ENCODE measurements at regions not wholly inside any gene's neighbourhood (a gene's known extent, or its start where the extent isn't known, plus 50 kb on each side); places are given as distances from the start of the nearest gene placed in this dataset.
A peak's percentile ranks its signal among the peaks of the same experiment; 100 is the strongest.

DNA sequence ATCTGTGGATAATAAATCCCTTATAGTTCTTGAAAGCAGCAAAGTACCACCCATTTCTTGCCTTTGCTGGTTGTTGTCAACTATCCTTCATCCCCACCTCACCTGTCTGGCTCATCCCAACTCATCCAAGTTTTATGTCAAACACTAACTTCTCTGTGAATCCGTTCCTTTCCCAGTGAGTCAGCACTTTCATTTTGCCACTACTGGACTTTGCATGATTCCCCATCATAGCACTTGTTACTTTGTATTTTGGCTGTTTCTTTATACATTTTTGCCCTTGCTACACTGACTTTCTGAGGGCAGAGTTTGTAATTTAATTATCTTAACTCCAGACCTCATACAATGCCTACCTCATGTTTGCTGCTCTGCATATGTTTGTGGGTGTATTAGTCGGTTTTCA is 90.8 kb upstream of the RORA start:
- no CpG with 5 or more reads among the region's 2 CpGs for WGBS (ENCODE audit: extremely low coverage, insufficient coverage, insufficient read length)
- Histone ChIP-seq H4K91ac (ENCODE audit: low read depth, low read length) (no peak overlapping the region), H3K27me3 (ENCODE audit: insufficient read depth, low read length) (no peaks in the 10 kb centered on the region), H4K12ac (ENCODE audit: low read depth, low read length) (no peak overlapping the region), H3K4me1 (ENCODE audit: control insufficient read depth in 1 of 2, insufficient read depth in 2 of 2, low read length in 2 of 2) (no peaks in the 10 kb centered on the region), H2BK120ac (ENCODE audit: insufficient read depth, low read length, poor library complexity) (no peak overlapping the region), H3K9me3 (ENCODE audit: insufficient read depth, low read depth, low read length) (no peaks in the 10 kb centered on the region), H2AFZ (ENCODE audit: insufficient read depth, low read length, poor library complexity) (no peak overlapping the region), H4K8ac (ENCODE audit: low read depth, low read length) (no peak overlapping the region), H3K4ac (ENCODE audit: low read depth, low read length) (no peak overlapping the region), H3K36me3 (ENCODE audit: control insufficient read depth in 1 of 2, insufficient read depth in 2 of 2, low read length in 2 of 2) (no peaks in the 10 kb centered on the region), H3K23ac (ENCODE audit: low read length) (no peak overlapping the region), H3K14ac (ENCODE audit: low read length) (no peak overlapping the region), H3K9ac (ENCODE audit: low read length) (no peak overlapping the region), H3K18ac (ENCODE audit: low read length) (no peak overlapping the region), H2BK5ac (ENCODE audit: low read depth, low read length, poor library complexity) (no peak overlapping the region), H2AK5ac (ENCODE audit: low read length) (no peak overlapping the region), H3K27ac (ENCODE audit: low read depth, low read length) (no peak overlapping the region), H3K4me3 (ENCODE audit: low read depth, low read length) (no peak overlapping the region), H2BK12ac (ENCODE audit: low read length) (no peak overlapping the region), H3K79me2 (ENCODE audit: control insufficient read depth, insufficient read depth, low read length, poor library complexity) (no peaks in the 10 kb centered on the region), H3K4me2 (ENCODE audit: low read length) (no peak overlapping the region), H3K79me1 (ENCODE audit: low read length) (no peaks in the 10 kb centered on the region)
- DNase-seq: no peak

DNA sequence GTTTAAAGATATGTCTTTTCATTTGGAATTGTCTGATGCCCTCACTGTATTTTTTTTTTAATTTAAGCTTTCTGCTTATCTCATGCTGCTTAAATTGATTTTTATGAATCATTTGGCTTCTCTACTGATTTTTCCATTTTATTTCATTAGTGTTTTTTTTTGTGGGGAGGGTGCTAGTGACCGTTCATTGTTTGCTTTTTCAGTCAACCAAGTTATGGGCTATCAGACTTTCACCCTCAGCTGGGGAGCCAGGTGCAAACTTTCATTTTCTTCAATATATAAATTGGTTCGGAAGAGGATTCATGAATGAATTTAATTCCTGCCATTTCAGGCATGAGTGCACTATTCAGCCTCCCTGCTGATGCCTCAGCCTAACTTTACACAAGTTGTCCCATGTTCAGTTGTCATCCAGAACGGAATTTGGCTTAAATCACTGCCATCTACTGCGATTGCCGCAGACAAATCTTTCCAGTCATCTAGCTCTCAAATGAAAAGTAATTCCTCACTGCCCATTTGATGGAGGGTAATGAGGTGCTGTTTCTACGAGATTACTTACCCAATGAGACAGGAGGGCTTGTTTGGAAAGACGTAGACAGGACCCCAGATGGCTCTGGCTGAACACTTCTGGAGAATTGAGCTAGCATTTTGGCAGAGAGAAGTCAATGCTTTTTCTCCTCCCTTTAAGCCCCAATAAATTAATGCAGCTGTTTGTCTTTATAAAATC is 89.9 kb upstream of the RORA start:
- Histone ChIP-seq H2BK120ac (ENCODE audit: insufficient read depth, low read length, poor library complexity) (no peak overlapping the region), H4K8ac (ENCODE audit: low read depth, low read length) (no peak overlapping the region), H3K14ac (ENCODE audit: low read length) (no peak overlapping the region), H3K4me1 (ENCODE audit: control insufficient read depth in 1 of 2, insufficient read depth in 2 of 2, low read length in 2 of 2) (no peaks in the 10 kb centered on the region), H3K27me3 (ENCODE audit: insufficient read depth, low read length) (no peaks in the 10 kb centered on the region), H3K79me2 (ENCODE audit: control insufficient read depth, insufficient read depth, low read length, poor library complexity) (no peaks in the 10 kb centered on the region), H3K36me3 (ENCODE audit: control insufficient read depth in 1 of 2, insufficient read depth in 2 of 2, low read length in 2 of 2) (no peaks in the 10 kb centered on the region), H4K12ac (ENCODE audit: low read depth, low read length) (no peak overlapping the region), H2AK5ac (ENCODE audit: low read length) (no peak overlapping the region), H3K9ac (ENCODE audit: low read length) (no peak overlapping the region), H3K4me2 (ENCODE audit: low read length) (no peak overlapping the region), H3K4ac (ENCODE audit: low read depth, low read length) (no peak overlapping the region), H3K18ac (ENCODE audit: low read length) (no peak overlapping the region), H2BK5ac (ENCODE audit: low read depth, low read length, poor library complexity) (no peak overlapping the region), H3K9me3 (ENCODE audit: insufficient read depth, low read depth, low read length) (no peaks in the 10 kb centered on the region), H2AFZ (ENCODE audit: insufficient read depth, low read length, poor library complexity) (no peak overlapping the region), H3K4me3 (ENCODE audit: low read depth, low read length) (no peak overlapping the region), H3K27ac (ENCODE audit: low read depth, low read length) (no peak overlapping the region), H3K23ac (ENCODE audit: low read length) (no peak overlapping the region), H3K79me1 (ENCODE audit: low read length) (no peaks in the 10 kb centered on the region), H4K91ac (ENCODE audit: low read depth, low read length) (no peak overlapping the region), H2BK12ac (ENCODE audit: low read length) (no peak overlapping the region)
- no CpG with 5 or more reads among the region's 7 CpGs for WGBS (ENCODE audit: extremely low coverage, insufficient coverage, insufficient read length)
- DNase-seq: no peak

DNA sequence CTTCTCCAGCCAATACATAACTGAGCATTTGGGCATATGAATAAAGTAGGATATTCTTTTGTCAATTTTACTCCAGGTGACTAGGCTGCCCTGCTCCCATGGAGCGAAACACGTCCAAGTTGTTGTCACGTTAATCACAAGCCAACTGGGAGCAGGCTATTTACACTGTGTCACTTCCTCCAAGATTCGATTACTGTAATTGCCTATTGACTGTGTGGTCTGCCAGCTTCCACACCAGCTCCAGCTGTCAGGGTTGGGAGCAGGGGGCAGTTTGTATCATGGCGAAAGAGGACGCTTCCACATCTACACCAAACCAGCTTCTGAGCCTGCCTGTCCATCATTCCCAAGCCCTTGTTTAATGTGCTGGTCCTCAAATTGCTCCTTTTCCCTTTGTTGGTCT is 89.2 kb upstream of the RORA start:
- Histone ChIP-seq H3K4me1 (ENCODE audit: control insufficient read depth in 1 of 2, insufficient read depth in 2 of 2, low read length in 2 of 2) (no peaks in the 10 kb centered on the region), H3K4me2 (ENCODE audit: low read length) (no peak overlapping the region), H3K4ac (ENCODE audit: low read depth, low read length) (no peak overlapping the region), H3K79me2 (ENCODE audit: control insufficient read depth, insufficient read depth, low read length, poor library complexity) (no peaks in the 10 kb centered on the region), H3K27ac (ENCODE audit: low read depth, low read length) (no peak overlapping the region), H3K36me3 (ENCODE audit: control insufficient read depth in 1 of 2, insufficient read depth in 2 of 2, low read length in 2 of 2) (no peaks in the 10 kb centered on the region), H3K27me3 (ENCODE audit: insufficient read depth, low read length) (no peaks in the 10 kb centered on the region), H2BK5ac (ENCODE audit: low read depth, low read length, poor library complexity) (no peak overlapping the region), H3K4me3 (ENCODE audit: low read depth, low read length) (no peak overlapping the region), H3K23ac (ENCODE audit: low read length) (no peak overlapping the region), H4K91ac (ENCODE audit: low read depth, low read length) (no peak overlapping the region), H2AK5ac (ENCODE audit: low read length) (no peak overlapping the region), H4K12ac (ENCODE audit: low read depth, low read length) (no peak overlapping the region), H3K9ac (ENCODE audit: low read length) (no peak overlapping the region), H3K14ac (ENCODE audit: low read length) (no peak overlapping the region), H3K9me3 (ENCODE audit: insufficient read depth, low read depth, low read length) (no peaks in the 10 kb centered on the region), H2BK12ac (ENCODE audit: low read length) (no peak overlapping the region), H4K8ac (ENCODE audit: low read depth, low read length) (no peak overlapping the region), H3K18ac (ENCODE audit: low read length) (no peak overlapping the region), H3K79me1 (ENCODE audit: low read length) (no peaks in the 10 kb centered on the region), H2BK120ac (ENCODE audit: insufficient read depth, low read length, poor library complexity) (no peak overlapping the region), H2AFZ (ENCODE audit: insufficient read depth, low read length, poor library complexity) (no peak overlapping the region)
- no peak for DNase-seq
- WGBS (ENCODE audit: extremely low coverage, insufficient coverage, insufficient read length): no CpG with 5 or more reads among the region's 6 CpGs

DNA sequence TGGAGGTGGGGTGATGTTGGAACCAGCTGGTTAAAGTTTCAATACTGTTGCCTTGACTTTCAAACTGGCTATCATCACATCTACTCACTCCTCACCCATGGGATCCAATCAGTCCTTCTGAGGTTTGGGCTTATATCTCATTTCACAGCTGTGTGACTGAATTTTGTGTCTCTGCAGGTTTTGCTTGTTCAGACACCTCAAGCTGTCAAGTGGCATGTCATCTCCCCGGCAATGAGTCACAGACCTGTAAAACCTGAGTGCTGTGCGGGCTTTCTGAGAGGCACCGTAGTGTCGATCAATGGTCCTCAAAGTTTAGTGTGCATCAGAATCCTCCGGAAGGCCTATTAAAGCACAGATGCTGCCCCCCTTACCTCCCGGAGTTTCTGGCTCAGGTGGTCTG is 86.4 kb upstream of the RORA start:
- Histone ChIP-seq H3K27ac (ENCODE audit: low read depth, low read length) (no peak overlapping the region), H3K79me1 (ENCODE audit: low read length) (no peaks in the 10 kb centered on the region), H3K9me3 (ENCODE audit: insufficient read depth, low read depth, low read length) (no peaks in the 10 kb centered on the region), H2BK12ac (ENCODE audit: low read length) (no peak overlapping the region), H4K91ac (ENCODE audit: low read depth, low read length) (no peak overlapping the region), H3K36me3 (ENCODE audit: control insufficient read depth in 1 of 2, insufficient read depth in 2 of 2, low read length in 2 of 2) (no peaks in the 10 kb centered on the region), H3K23ac (ENCODE audit: low read length) (no peak overlapping the region), H4K12ac (ENCODE audit: low read depth, low read length) (no peak overlapping the region), H3K27me3 (ENCODE audit: insufficient read depth, low read length) (no peaks in the 10 kb centered on the region), H2AK5ac (ENCODE audit: low read length) (no peak overlapping the region), H2AFZ (ENCODE audit: insufficient read depth, low read length, poor library complexity) (no peak overlapping the region), H2BK5ac (ENCODE audit: low read depth, low read length, poor library complexity) (no peak overlapping the region), H3K4me2 (ENCODE audit: low read length) (no peak overlapping the region), H3K14ac (ENCODE audit: low read length) (no peak overlapping the region), H3K79me2 (ENCODE audit: control insufficient read depth, insufficient read depth, low read length, poor library complexity) (no peaks in the 10 kb centered on the region), H2BK120ac (ENCODE audit: insufficient read depth, low read length, poor library complexity) (no peak overlapping the region), H3K4ac (ENCODE audit: low read depth, low read length) (no peak overlapping the region), H3K4me3 (ENCODE audit: low read depth, low read length) (no peak overlapping the region), H3K18ac (ENCODE audit: low read length) (no peak overlapping the region), H4K8ac (ENCODE audit: low read depth, low read length) (no peak overlapping the region), H3K9ac (ENCODE audit: low read length) (no peak overlapping the region), H3K4me1 (ENCODE audit: control insufficient read depth in 1 of 2, insufficient read depth in 2 of 2, low read length in 2 of 2) (no peaks in the 10 kb centered on the region)
- WGBS (ENCODE audit: extremely low coverage, insufficient coverage, insufficient read length): no CpG with 5 or more reads among the region's 6 CpGs
- peak in 1 of 2 donors; percentile 9 for DNase-seq

Data from trophoblast cell (in vitro differentiated cells and primary cell).